ENCODE measurements at regions not wholly inside any gene's neighbourhood (a gene's known extent, or its start where the extent isn't known, plus 50 kb on each side); places are given as distances from the start of the nearest gene placed in this dataset.

GRCh38 chr12:68559246-68559645 is 51.5 kb upstream of the RAP1B start:
- H3K27ac ChIP-seq = peak overlapping the region; percentile 53
- peak in 1 of 2 experiments; percentile 14 for DNase-seq (ENCODE audit: low read depth in 1 of 2, low spot score in 2 of 2)
- H3K9me3 ChIP-seq (replicated peaks) = no peaks in the 10 kb centered on the region
- no peaks in the 10 kb centered on the region for H3K27me3 ChIP-seq (replicated peaks)
- H3K36me3 ChIP-seq = no peaks in the 10 kb centered on the region
- H3K4me1 ChIP-seq (replicated peaks) = peaks cover 35% of the 10 kb centered on the region
- H3K4me3 ChIP-seq = no peak overlapping the region

- Histone ChIP-seq H3K27ac (no peak overlapping the region), H3K9me3 (replicated peaks) (no peaks in the 10 kb centered on the region), H3K4me3 (no peak overlapping the region), H3K4me1 (replicated peaks) (peaks cover 39% of the 10 kb centered on the region), H3K27me3 (replicated peaks) (no peaks in the 10 kb centered on the region), H3K36me3 (no peaks in the 10 kb centered on the region)
- DNase-seq (ENCODE audit: low read depth in 1 of 2, low spot score in 2 of 2) = no peak
These were observed 50.5 kb upstream of the RAP1B start for GRCh38 chr12:68559984-68560850.

- Histone ChIP-seq H3K36me3 (no peaks in the 10 kb centered on the region), H3K27ac (no peak overlapping the region), H3K27me3 (replicated peaks) (no peaks in the 10 kb centered on the region), H3K4me1 (replicated peaks) (peaks cover 46% of the 10 kb centered on the region), H3K4me3 (no peak overlapping the region), H3K9me3 (replicated peaks) (no peaks in the 10 kb centered on the region)
- no peak for DNase-seq (ENCODE audit: low read depth in 1 of 2, low spot score in 2 of 2)
These were observed 49.8 kb upstream of the RAP1B start for GRCh38 chr12:68560851-68561422.

All from SJSA1 (cell line).